Vagina (tissue), 2 donors: ENCODE measurements at regions not wholly inside any gene's neighbourhood (a gene's known extent, or its start where the extent isn't known, plus 50 kb on each side); places are given as distances from the start of the nearest gene placed in this dataset.

Experiments
- DNase-seq, 2 donors: peaks; one replicate each; pipeline ENCODE4 v3.0.0-alpha.2; 2017; ENCODE audit errors: extremely low spot score in 2 of 2
- H3K27ac ChIP-seq: fragments of 200-600 bp; sonication (generic); one replicate; pipeline ENCODE4 v1.5.1; 2019
- H3K27me3 ChIP-seq: fragments of 200-600 bp; sonication (generic); one replicate; pipeline ENCODE4 v1.5.1; 2019
- H3K36me3 ChIP-seq, 2 donors: fragments of 200-600 bp; sonication (generic); one replicate each; pipeline ENCODE4 v1.5.1; 2017 to 2019
- H3K4me1 ChIP-seq: fragments of 200-600 bp; sonication (generic); one replicate; pipeline ENCODE4 v1.5.1; 2019
- H3K4me3 ChIP-seq, 2 donors: fragments of 200-600 bp; sonication (generic); 1 replicate in 1 of 2; 2 replicates in 1 of 2; pipeline ENCODE4 v1.5.1; 2016 to 2019
- H3K9me3 ChIP-seq: fragments of 200-600 bp; sonication (generic); one replicate; pipeline ENCODE4 v1.5.1; 2019
- CTCF ChIP-seq, 3 experiments: fragments of 450-650 bp in 2 of 3; fragments of 200-600 bp in 1 of 3; sonication (generic) in 1 of 3; IDR thresholded peaks; one replicate each; pipeline ENCODE4 v1.5.1; 2017 to 2019; ENCODE audit warnings: antibody characterized with exemption in 3 of 3, mild to moderate bottlenecking in 2 of 3, moderate library complexity in 2 of 3
- POLR2A ChIP-seq, 2 donors: fragments of 450-650 bp; IDR thresholded peaks; one replicate each; pipeline ENCODE4 v1.6.1; 2017; ENCODE audit warnings: antibody characterized with exemption in 2 of 2, mild to moderate bottlenecking in 2 of 2, moderate library complexity in 2 of 2
- POLR2AphosphoS5 ChIP-seq, 2 donors: sonication (generic); formaldehyde crosslinking; IDR thresholded peaks; one replicate each; pipeline ENCODE4 v1.9.0; 2017; ENCODE audit warnings: antibody characterized with exemption in 2 of 2, mild to moderate bottlenecking in 2 of 2, low read depth in 1 of 2; ENCODE audit not compliant: insufficient read depth in 1 of 2
- intact Hi-C: fragments of 100-400 bp; cut with DNase I; formaldehyde crosslinking; loops from one replicate; pipeline ENCODE4 v1.15.1; 2023

GRCh38 chr5:20500546-20500945, 512.5 kb upstream of the CDH18 start:
- Histone ChIP-seq H3K4me3 (no peak overlapping the region), H3K36me3 (no peaks in the 10 kb centered on the region), H3K27ac (no peak overlapping the region), H3K27me3 (no peaks in the 10 kb centered on the region), H3K4me1 (no peaks in the 10 kb centered on the region), H3K9me3 (no peaks in the 10 kb centered on the region)
- TF ChIP-seq POLR2AphosphoS5 (IDR thresholded peaks at IDR 0.05; ENCODE audit: insufficient read depth in 1 of 2, low read depth in 1 of 2): no peak
- no peak for TF ChIP-seq POLR2A (IDR thresholded peaks at IDR 0.05)
- no peak for TF ChIP-seq CTCF (IDR thresholded peaks at IDR 0.05)
- intact Hi-C loops: no loop called here
- no peak for DNase-seq

GRCh38 chr5:20498926-20499325, 510.9 kb upstream of the CDH18 start:
- H3K36me3 ChIP-seq: no peaks in the 10 kb centered on the region
- H3K27ac ChIP-seq: no peak overlapping the region
- intact Hi-C loops: no loop called here
- H3K27me3 ChIP-seq: no peaks in the 10 kb centered on the region
- no peaks in the 10 kb centered on the region for H3K9me3 ChIP-seq
- TF ChIP-seq POLR2AphosphoS5 (IDR thresholded peaks at IDR 0.05; ENCODE audit: insufficient read depth in 1 of 2, low read depth in 1 of 2) (no peak), CTCF (IDR thresholded peaks at IDR 0.05) (no peak), POLR2A (IDR thresholded peaks at IDR 0.05) (no peak)
- no peak for DNase-seq
- H3K4me3 ChIP-seq: no peak overlapping the region
- H3K4me1 ChIP-seq: no peaks in the 10 kb centered on the region

GRCh38 chr5:20498102-20498501, 510.1 kb upstream of the CDH18 start:
- Histone ChIP-seq H3K4me1 (no peaks in the 10 kb centered on the region), H3K9me3 (no peaks in the 10 kb centered on the region), H3K4me3 (no peak overlapping the region), H3K36me3 (no peaks in the 10 kb centered on the region), H3K27ac (no peak overlapping the region), H3K27me3 (no peaks in the 10 kb centered on the region)
- no peak for TF ChIP-seq POLR2A (IDR thresholded peaks at IDR 0.05)
- no peak for TF ChIP-seq POLR2AphosphoS5 (IDR thresholded peaks at IDR 0.05; ENCODE audit: insufficient read depth in 1 of 2, low read depth in 1 of 2)
- no peak for TF ChIP-seq CTCF (IDR thresholded peaks at IDR 0.05)
- no peak for DNase-seq
- intact Hi-C loops: no loop called here

GRCh38 chr5:20497356-20497755, 509.4 kb upstream of the CDH18 start:
- intact Hi-C loops: no loop called here
- Histone ChIP-seq H3K9me3 (no peaks in the 10 kb centered on the region), H3K4me3 (no peak overlapping the region), H3K27ac (no peak overlapping the region), H3K36me3 (no peaks in the 10 kb centered on the region), H3K27me3 (no peaks in the 10 kb centered on the region), H3K4me1 (no peaks in the 10 kb centered on the region)
- TF ChIP-seq POLR2AphosphoS5 (IDR thresholded peaks at IDR 0.05; ENCODE audit: insufficient read depth in 1 of 2, low read depth in 1 of 2) (no peak), POLR2A (IDR thresholded peaks at IDR 0.05) (no peak)
- no peak for DNase-seq

GRCh38 chr5:20494706-20495105, 506.7 kb upstream of the CDH18 start:
- H3K4me3 ChIP-seq: no peak overlapping the region
- intact Hi-C loops: no loop called here
- H3K36me3 ChIP-seq: no peaks in the 10 kb centered on the region
- H3K4me1 ChIP-seq: no peaks in the 10 kb centered on the region
- TF ChIP-seq POLR2A (IDR thresholded peaks at IDR 0.05) (no peak), POLR2AphosphoS5 (IDR thresholded peaks at IDR 0.05; ENCODE audit: insufficient read depth in 1 of 2, low read depth in 1 of 2) (no peak), CTCF (IDR thresholded peaks at IDR 0.05) (no peak)
- no peaks in the 10 kb centered on the region for H3K9me3 ChIP-seq
- no peaks in the 10 kb centered on the region for H3K27me3 ChIP-seq
- H3K27ac ChIP-seq: no peak overlapping the region
- DNase-seq: no peak

GRCh38 chr5:20486826-20487225, 498.8 kb upstream of the CDH18 start:
- Histone ChIP-seq H3K36me3 (no peaks in the 10 kb centered on the region), H3K27me3 (no peaks in the 10 kb centered on the region), H3K27ac (no peak overlapping the region), H3K4me1 (no peaks in the 10 kb centered on the region), H3K9me3 (no peaks in the 10 kb centered on the region), H3K4me3 (no peak overlapping the region)
- intact Hi-C loops: no loop called here
- no peak for DNase-seq
- TF ChIP-seq POLR2A (IDR thresholded peaks at IDR 0.05) (no peak), CTCF (IDR thresholded peaks at IDR 0.05) (no peak), POLR2AphosphoS5 (IDR thresholded peaks at IDR 0.05; ENCODE audit: insufficient read depth in 1 of 2, low read depth in 1 of 2) (no peak)
